ENCODE measurements at regions not wholly inside any gene's neighbourhood (a gene's known extent, or its start where the extent isn't known, plus 50 kb on each side); places are given as distances from the start of the nearest gene placed in this dataset.

- TF ChIP-seq CTCF (conservative IDR thresholded peaks at IDR 0.05; ENCODE audit: low read depth, low read length): no peak
- TF ChIP-seq EZH2 (IDR thresholded peaks at IDR 0.05; ENCODE audit: borderline replicate concordance, low read depth, low read length, poor library complexity, severe bottlenecking): no peak
- H3K36me3 ChIP-seq (ENCODE audit: insufficient read depth, low read length, poor library complexity, severe bottlenecking): no peaks in the 10 kb centered on the region
- POLR2A ChIA-PET (ENCODE audit: low non-redundant PET): no interaction called here
- no peaks in the 10 kb centered on the region for H3K4me1 ChIP-seq (ENCODE audit: insufficient read depth, low read length, poor library complexity, severe bottlenecking)
- intact Hi-C loops (cut with micrococcal nuclease; ENCODE audit: unreplicated experiment): no loop called here
- H3K9me3 ChIP-seq (ENCODE audit: low read depth, low read length, poor library complexity, severe bottlenecking): no peaks in the 10 kb centered on the region
- DNase-seq (ENCODE audit: low spot score): no peak
- BruUV-seq (replicated peaks): no TSS peak
- no peaks in the 10 kb centered on the region for H3K27me3 ChIP-seq (replicated peaks; ENCODE audit: insufficient read depth, low read depth, low read length, poor library complexity)
- H3K27ac ChIP-seq (ENCODE audit: low read depth, low read length, poor library complexity, severe bottlenecking): no peak overlapping the region
- no peak overlapping the region for H3K4me3 ChIP-seq (ENCODE audit: low read depth, low read length, poor library complexity, severe bottlenecking)
- CTCF ChIA-PET: no interaction called here
Measured at GRCh38 chr3:101984356-101984755, 135.0 kb downstream of the NFKBIZ start.

GRCh38 chr3:101988596-101988995 lies 139.3 kb downstream of the NFKBIZ start:
- POLR2A ChIA-PET (ENCODE audit: low non-redundant PET): no interaction called here
- BruUV-seq (replicated peaks): no TSS peak
- CTCF ChIA-PET: no interaction called here

GRCh38 chr3:101989578-101990200 lies 140.4 kb downstream of the NFKBIZ start:
- no peaks in the 10 kb centered on the region for H3K9me3 ChIP-seq (ENCODE audit: low read depth, low read length, poor library complexity, severe bottlenecking)
- TF ChIP-seq CTCF (conservative IDR thresholded peaks at IDR 0.05; ENCODE audit: low read depth, low read length): no peak
- TF ChIP-seq EZH2 (IDR thresholded peaks at IDR 0.05; ENCODE audit: borderline replicate concordance, low read depth, low read length, poor library complexity, severe bottlenecking): no peak
- ChIA-PET POLR2A (ENCODE audit: low non-redundant PET) (no interaction called here), CTCF (no interaction called here)
- intact Hi-C loops (cut with micrococcal nuclease; ENCODE audit: unreplicated experiment): no loop called here
- no peak for DNase-seq (ENCODE audit: low spot score)
- no peaks in the 10 kb centered on the region for H3K4me1 ChIP-seq (ENCODE audit: insufficient read depth, low read length, poor library complexity, severe bottlenecking)
- H3K4me3 ChIP-seq (ENCODE audit: low read depth, low read length, poor library complexity, severe bottlenecking): no peak overlapping the region
- no peaks in the 10 kb centered on the region for H3K27me3 ChIP-seq (replicated peaks; ENCODE audit: insufficient read depth, low read depth, low read length, poor library complexity)
- no peaks in the 10 kb centered on the region for H3K36me3 ChIP-seq (ENCODE audit: insufficient read depth, low read length, poor library complexity, severe bottlenecking)
- no peak overlapping the region for H3K27ac ChIP-seq (ENCODE audit: low read depth, low read length, poor library complexity, severe bottlenecking)
- BruUV-seq (replicated peaks): no TSS peak

More at GRCh38 chr3:101988596-101988995, 139.3 kb downstream of the NFKBIZ start:
- TF ChIP-seq CTCF (conservative IDR thresholded peaks at IDR 0.05; ENCODE audit: low read depth, low read length) (no peak), EZH2 (IDR thresholded peaks at IDR 0.05; ENCODE audit: borderline replicate concordance, low read depth, low read length, poor library complexity, severe bottlenecking) (no peak)
- DNase-seq (ENCODE audit: low spot score): no peak
- no peaks in the 10 kb centered on the region for H3K4me1 ChIP-seq (ENCODE audit: insufficient read depth, low read length, poor library complexity, severe bottlenecking)
- intact Hi-C loops (cut with micrococcal nuclease; ENCODE audit: unreplicated experiment): no loop called here
- no peak overlapping the region for H3K4me3 ChIP-seq (ENCODE audit: low read depth, low read length, poor library complexity, severe bottlenecking)
- no peak overlapping the region for H3K27ac ChIP-seq (ENCODE audit: low read depth, low read length, poor library complexity, severe bottlenecking)
- H3K9me3 ChIP-seq (ENCODE audit: low read depth, low read length, poor library complexity, severe bottlenecking): no peaks in the 10 kb centered on the region
- no peaks in the 10 kb centered on the region for H3K27me3 ChIP-seq (replicated peaks; ENCODE audit: insufficient read depth, low read depth, low read length, poor library complexity)
- H3K36me3 ChIP-seq (ENCODE audit: insufficient read depth, low read length, poor library complexity, severe bottlenecking): no peaks in the 10 kb centered on the region

Measured in A673 (cell line).